ENCODE measurements at regions not wholly inside any gene's neighbourhood (a gene's known extent, or its start where the extent isn't known, plus 50 kb on each side); places are given as distances from the start of the nearest gene placed in this dataset.
A peak's percentile ranks its signal among the peaks of the same experiment; 100 is the strongest.

GRCh38 chr20:5451643-5452210 lies 135.0 kb upstream of the PROKR2 start:
- POLR2A ChIA-PET (ENCODE audit: low non-redundant PET): no interaction called here
- Histone ChIP-seq H3K36me3 (ENCODE audit: insufficient read depth, low read length, poor library complexity, severe bottlenecking) (no peaks in the 10 kb centered on the region), H3K9me3 (ENCODE audit: low read depth, low read length, poor library complexity, severe bottlenecking) (no peaks in the 10 kb centered on the region), H3K27ac (ENCODE audit: low read depth, low read length, poor library complexity, severe bottlenecking) (no peak overlapping the region), H3K27me3 (replicated peaks; ENCODE audit: insufficient read depth, low read depth, low read length, poor library complexity) (peaks cover 13% of the 10 kb centered on the region), H3K4me1 (ENCODE audit: insufficient read depth, low read length, poor library complexity, severe bottlenecking) (no peaks in the 10 kb centered on the region), H3K4me3 (ENCODE audit: low read depth, low read length, poor library complexity, severe bottlenecking) (no peak overlapping the region)
- TF ChIP-seq EZH2 (IDR thresholded peaks at IDR 0.05; ENCODE audit: borderline replicate concordance, low read depth, low read length, poor library complexity, severe bottlenecking) (no peak), CTCF (conservative IDR thresholded peaks at IDR 0.05; ENCODE audit: low read depth, low read length) (no peak)
- intact Hi-C loops (cut with micrococcal nuclease; ENCODE audit: unreplicated experiment): no loop called here
- peak; percentile 17 for DNase-seq (ENCODE audit: low spot score)
- CTCF ChIA-PET: interaction anchor here (0.7 kb wide), 2 partner anchors 407 to 496 kb away, joined by 5 to 11 read pairs; no protein-coding TSS in a partner anchor
- no TSS peak for BruUV-seq (replicated peaks)

DNA sequence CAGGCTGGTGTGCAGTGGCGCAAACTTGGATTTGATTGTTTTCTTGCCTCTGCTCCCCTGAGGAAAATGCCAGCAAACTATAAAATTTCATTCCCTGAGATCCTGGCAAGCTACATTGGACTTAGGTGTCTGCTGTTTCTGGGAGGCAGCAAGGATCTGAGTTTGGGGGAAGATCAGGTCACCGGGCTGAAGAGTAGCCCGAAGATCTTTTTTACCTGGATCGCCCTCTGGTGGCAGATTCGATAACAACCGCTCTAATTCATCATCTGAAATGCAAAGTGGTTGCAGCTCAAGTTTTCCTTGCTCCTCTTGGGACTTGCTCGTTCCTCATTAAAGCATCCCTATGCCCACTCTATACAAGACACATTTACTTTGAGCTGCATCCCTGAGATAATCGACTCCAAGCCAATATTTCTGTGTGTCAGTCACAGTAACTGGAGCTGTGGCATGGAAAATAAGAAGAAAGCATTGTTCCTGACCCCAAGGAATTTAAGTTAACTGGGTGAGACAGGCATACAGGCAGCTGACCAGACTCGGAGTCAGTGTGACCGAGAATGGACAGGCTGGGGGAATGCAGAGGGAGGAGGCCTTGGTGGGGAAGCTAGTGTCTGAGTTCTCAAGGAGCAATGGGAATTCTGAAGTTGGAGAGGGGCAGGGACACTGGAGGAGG lies 131.8 kb upstream of the PROKR2 start:
- TF ChIP-seq CTCF (conservative IDR thresholded peaks at IDR 0.05; ENCODE audit: low read depth, low read length): peak; percentile 80
- no peak for TF ChIP-seq EZH2 (IDR thresholded peaks at IDR 0.05; ENCODE audit: borderline replicate concordance, low read depth, low read length, poor library complexity, severe bottlenecking)
- Histone ChIP-seq H3K4me3 (ENCODE audit: low read depth, low read length, poor library complexity, severe bottlenecking) (no peak overlapping the region), H3K27ac (ENCODE audit: low read depth, low read length, poor library complexity, severe bottlenecking) (no peak overlapping the region), H3K4me1 (ENCODE audit: insufficient read depth, low read length, poor library complexity, severe bottlenecking) (no peaks in the 10 kb centered on the region), H3K9me3 (ENCODE audit: low read depth, low read length, poor library complexity, severe bottlenecking) (no peaks in the 10 kb centered on the region), H3K27me3 (replicated peaks; ENCODE audit: insufficient read depth, low read depth, low read length, poor library complexity) (peaks cover 42% of the 10 kb centered on the region), H3K36me3 (ENCODE audit: insufficient read depth, low read length, poor library complexity, severe bottlenecking) (no peaks in the 10 kb centered on the region)
- BruUV-seq (replicated peaks): no TSS peak
- POLR2A ChIA-PET (ENCODE audit: low non-redundant PET): no interaction called here
- intact Hi-C loops (cut with micrococcal nuclease; ENCODE audit: unreplicated experiment): loop anchor here (2.0 kb wide), 1 partner anchor 244 kb away; no protein-coding TSS in a partner anchor
- peak; percentile 60 for DNase-seq (ENCODE audit: low spot score)
- CTCF ChIA-PET: interaction anchor here (0.5 to 1.9 kb wide), 5 partner anchors 46 to 630 kb away, joined by 3 to 15 read pairs (median 4); no protein-coding TSS in a partner anchor

GRCh38 chr20:5447188-5447587 lies 130.4 kb upstream of the PROKR2 start:
- TF ChIP-seq EZH2 (IDR thresholded peaks at IDR 0.05; ENCODE audit: borderline replicate concordance, low read depth, low read length, poor library complexity, severe bottlenecking) (no peak), CTCF (conservative IDR thresholded peaks at IDR 0.05; ENCODE audit: low read depth, low read length) (no peak)
- Histone ChIP-seq H3K4me1 (ENCODE audit: insufficient read depth, low read length, poor library complexity, severe bottlenecking) (no peaks in the 10 kb centered on the region), H3K36me3 (ENCODE audit: insufficient read depth, low read length, poor library complexity, severe bottlenecking) (no peaks in the 10 kb centered on the region), H3K9me3 (ENCODE audit: low read depth, low read length, poor library complexity, severe bottlenecking) (no peaks in the 10 kb centered on the region), H3K27ac (ENCODE audit: low read depth, low read length, poor library complexity, severe bottlenecking) (no peak overlapping the region), H3K4me3 (ENCODE audit: low read depth, low read length, poor library complexity, severe bottlenecking) (no peak overlapping the region), H3K27me3 (replicated peaks; ENCODE audit: insufficient read depth, low read depth, low read length, poor library complexity) (peaks cover 56% of the 10 kb centered on the region)
- CTCF ChIA-PET: interaction anchor here (1.0 to 1.9 kb wide), 2 partner anchors 44 to 242 kb away, joined by 5 to 15 read pairs; no protein-coding TSS in a partner anchor
- DNase-seq (ENCODE audit: low spot score): no peak
- no TSS peak for BruUV-seq (replicated peaks)
- POLR2A ChIA-PET (ENCODE audit: low non-redundant PET): no interaction called here
- intact Hi-C loops (cut with micrococcal nuclease; ENCODE audit: unreplicated experiment): no loop called here

All from A673 (cell line).